ENCODE measurements at regions not wholly inside any gene's neighbourhood (a gene's known extent, or its start where the extent isn't known, plus 50 kb on each side); places are given as distances from the start of the nearest gene placed in this dataset.

DNA sequence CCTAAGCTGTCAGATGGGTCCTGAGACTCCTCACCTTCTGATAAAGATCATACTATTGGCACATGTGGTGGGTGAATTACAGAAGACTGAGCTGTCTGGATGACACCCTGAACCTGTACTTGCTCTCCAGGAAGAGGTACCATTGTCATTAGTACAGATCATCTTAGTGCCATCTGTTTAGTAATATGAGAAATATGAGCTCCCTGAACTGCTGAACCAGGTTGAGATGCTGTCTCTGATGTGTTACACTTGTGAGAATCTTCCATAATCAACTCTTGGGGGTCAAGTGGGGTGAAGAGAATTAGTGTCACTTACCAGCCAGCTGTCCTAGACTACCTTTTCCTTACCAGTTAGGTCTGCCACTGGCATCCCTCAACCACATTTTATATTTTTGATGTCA, 531.0 kb downstream of the EPHA7 start:
- TF ChIP-seq CTCF (conservative IDR thresholded peaks at IDR 0.05 in 1 of 2, IDR thresholded peaks at IDR 0.05 in 1 of 2; ENCODE audit: extremely low read depth in 1 of 2, insufficient read depth in 1 of 2, low read depth in 1 of 2, low read length in 2 of 2) (no peak), EZH2 (IDR thresholded peaks at IDR 0.05; ENCODE audit: borderline replicate concordance, low read length) (no peak)

Measured in mammary epithelial cell (primary cell).